Muscle of leg (tissue), 3 donors: ENCODE measurements at regions not wholly inside any gene's neighbourhood (a gene's known extent, or its start where the extent isn't known, plus 50 kb on each side); places are given as distances from the start of the nearest gene placed in this dataset.

Experiments
- DNase-seq: peaks from one replicate; pipeline ENCODE4 v3.0.0; 2013
- H3K27ac ChIP-seq: one replicate; pipeline ENCODE4 v1.5.1; 2013; ENCODE audit warnings: mild to moderate bottlenecking, low read length, control low read depth
- H3K27me3 ChIP-seq: one replicate; pipeline ENCODE4 v1.6.1; 2013; ENCODE audit warnings: low read length; ENCODE audit not compliant: control insufficient read depth, insufficient read depth
- H3K36me3 ChIP-seq: one replicate; pipeline ENCODE4 v1.6.1; 2013; ENCODE audit warnings: low read length; ENCODE audit not compliant: control insufficient read depth, insufficient read depth
- H3K4me1 ChIP-seq: one replicate; pipeline ENCODE4 v1.6.1; 2013; ENCODE audit warnings: low read length; ENCODE audit not compliant: control insufficient read depth, insufficient read depth
- H3K4me3 ChIP-seq: one replicate; pipeline ENCODE4 v1.5.1; 2013; ENCODE audit warnings: low read length, control low read depth
- H3K9me3 ChIP-seq: replicated peaks from 2 replicates; pipeline ENCODE4 v1.6.1; 2013; ENCODE audit warnings: low read depth, low read length; ENCODE audit not compliant: control insufficient read depth
- WGBS: methylation state at CpG from one replicate; pipeline ENCODE4 v1.1.5; 2013; ENCODE audit warnings: missing lambda C conversion rate; ENCODE audit not compliant: insufficient coverage; 5-methylcytosine and 5-hydroxymethylcytosine counted together

- Histone ChIP-seq H3K9me3 (peaks cover 5% of the 10 kb centered on the region), H3K36me3 (no peaks in the 10 kb centered on the region), H3K27ac (no peak overlapping the region), H3K4me3 (no peak overlapping the region), H3K4me1 (no peaks in the 10 kb centered on the region), H3K27me3 (no peaks in the 10 kb centered on the region)
- WGBS = 60% methylated on average over 5 of the region's 5 CpGs
- DNase-seq = no peak
Observed at GRCh38 chr5:9895302-9895645, 265.1 kb upstream of the TAS2R1 start.

- no peak overlapping the region for H3K4me3 ChIP-seq
- H3K27ac ChIP-seq = no peak overlapping the region
- H3K27me3 ChIP-seq = no peaks in the 10 kb centered on the region
- DNase-seq = no peak
- peaks cover 5% of the 10 kb centered on the region for H3K9me3 ChIP-seq
- no peaks in the 10 kb centered on the region for H3K4me1 ChIP-seq
- no CpG with 5 or more reads among the region's 3 CpGs for WGBS
- H3K36me3 ChIP-seq = no peaks in the 10 kb centered on the region
Observed at GRCh38 chr5:9894571-9895301, 264.6 kb upstream of the TAS2R1 start.

GRCh38 chr5:9892696-9893095 is 262.5 kb upstream of the TAS2R1 start:
- Histone ChIP-seq H3K9me3 (peaks cover 5% of the 10 kb centered on the region), H3K4me1 (peaks cover 5% of the 10 kb centered on the region), H3K36me3 (no peaks in the 10 kb centered on the region), H3K4me3 (no peak overlapping the region), H3K27ac (no peak overlapping the region), H3K27me3 (no peaks in the 10 kb centered on the region)
- WGBS = 100% methylated on average over 1 of the region's 3 CpGs
- DNase-seq = no peak

- H3K36me3 ChIP-seq = no peaks in the 10 kb centered on the region
- no peak overlapping the region for H3K27ac ChIP-seq
- H3K4me1 ChIP-seq = peaks cover 5% of the 10 kb centered on the region
- no peak for DNase-seq
- 88% methylated on average over 4 of the region's 4 CpGs for WGBS
- peaks cover 3% of the 10 kb centered on the region for H3K9me3 ChIP-seq
- no peak overlapping the region for H3K4me3 ChIP-seq
- H3K27me3 ChIP-seq = no peaks in the 10 kb centered on the region
Observed at GRCh38 chr5:9889511-9889910, 259.4 kb upstream of the TAS2R1 start.

- Histone ChIP-seq H3K27ac (no peak overlapping the region), H3K36me3 (no peaks in the 10 kb centered on the region), H3K27me3 (no peaks in the 10 kb centered on the region), H3K9me3 (no peaks in the 10 kb centered on the region), H3K4me1 (peaks cover 5% of the 10 kb centered on the region), H3K4me3 (no peak overlapping the region)
- no peak for DNase-seq
- no CpG with 5 or more reads among the region's 3 CpGs for WGBS
Observed at GRCh38 chr5:9888501-9888901, 258.4 kb upstream of the TAS2R1 start.

- Histone ChIP-seq H3K4me3 (no peak overlapping the region), H3K4me1 (peaks cover 5% of the 10 kb centered on the region), H3K36me3 (no peaks in the 10 kb centered on the region), H3K27me3 (no peaks in the 10 kb centered on the region), H3K27ac (no peak overlapping the region), H3K9me3 (peaks cover 3% of the 10 kb centered on the region)
- DNase-seq = no peak
Observed at GRCh38 chr5:9885164-9885563, 255.0 kb upstream of the TAS2R1 start.

- DNase-seq = peak; percentile 94
- H3K4me3 ChIP-seq = no peak overlapping the region
- no peaks in the 10 kb centered on the region for H3K27me3 ChIP-seq
- 0% methylated on average over 1 of the region's 5 CpGs for WGBS
- peaks cover 3% of the 10 kb centered on the region for H3K9me3 ChIP-seq
- H3K36me3 ChIP-seq = no peaks in the 10 kb centered on the region
- H3K27ac ChIP-seq = peak overlapping the region; percentile 18
- H3K4me1 ChIP-seq = peaks cover 10% of the 10 kb centered on the region
Observed at GRCh38 chr5:9878206-9878605, 248.1 kb upstream of the TAS2R1 start.

GRCh38 chr5:9877488-9877887 is 247.3 kb upstream of the TAS2R1 start:
- peak; percentile 59 for DNase-seq
- Histone ChIP-seq H3K27me3 (no peaks in the 10 kb centered on the region), H3K4me1 (peaks cover 10% of the 10 kb centered on the region), H3K36me3 (no peaks in the 10 kb centered on the region), H3K9me3 (peaks cover 3% of the 10 kb centered on the region), H3K4me3 (no peak overlapping the region), H3K27ac (peak overlapping the region; percentile 18)
- WGBS = 16% methylated on average over 3 of the region's 4 CpGs

- peak; percentile 76 for DNase-seq
Observed at GRCh38 chr5:9876451-9876850, 246.3 kb upstream of the TAS2R1 start.

GRCh38 chr5:9869616-9870288 is 239.6 kb upstream of the TAS2R1 start:
- Histone ChIP-seq H3K27ac (no peak overlapping the region), H3K4me1 (no peaks in the 10 kb centered on the region), H3K36me3 (no peaks in the 10 kb centered on the region), H3K4me3 (no peak overlapping the region), H3K9me3 (peaks cover 19% of the 10 kb centered on the region), H3K27me3 (no peaks in the 10 kb centered on the region)
- DNase-seq = no peak
- WGBS = 93% methylated on average over 1 of the region's 2 CpGs

More at GRCh38 chr5:9876451-9876850, 246.3 kb upstream of the TAS2R1 start:
- H3K27me3 ChIP-seq = no peaks in the 10 kb centered on the region
- H3K4me1 ChIP-seq = peaks cover 10% of the 10 kb centered on the region
- no peak overlapping the region for H3K27ac ChIP-seq
- H3K36me3 ChIP-seq = no peaks in the 10 kb centered on the region
- no peak overlapping the region for H3K4me3 ChIP-seq
- WGBS = no CpG with 5 or more reads among the region's 4 CpGs
- H3K9me3 ChIP-seq = peaks cover 3% of the 10 kb centered on the region
